ENCODE measurements at regions not wholly inside any gene's neighbourhood (a gene's known extent, or its start where the extent isn't known, plus 50 kb on each side); places are given as distances from the start of the nearest gene placed in this dataset.

DNA sequence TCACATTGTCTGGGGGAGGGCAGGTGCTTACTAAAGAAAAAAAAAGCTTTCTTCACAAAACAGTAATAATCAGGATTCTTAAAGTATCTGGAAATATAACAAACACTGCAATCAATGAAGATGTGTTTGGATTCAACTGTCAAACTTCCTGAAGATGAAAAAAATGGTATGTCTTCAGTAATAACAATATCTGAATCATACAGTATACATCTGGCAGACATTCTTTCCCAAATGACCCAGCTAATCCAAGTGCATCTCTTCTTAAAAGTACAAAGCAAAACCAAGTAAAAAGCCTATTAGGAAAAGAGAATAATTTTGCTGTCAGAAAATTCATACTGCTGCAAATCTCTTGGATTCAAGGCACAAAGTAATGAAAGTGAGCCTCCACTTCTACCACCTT lies 145.0 kb upstream of the MCTP2 start:
- Histone ChIP-seq H3K79me2 (ENCODE audit: insufficient read depth) (no peaks in the 10 kb centered on the region), H3K4me2 (peak overlapping the region; percentile 32; the same call in 1 of the 2 replicates), H3K36me3 (replicated peaks in 1 of 2; ENCODE audit: control insufficient read depth in 1 of 2, insufficient read depth in 2 of 2, low read length in 1 of 2) (no peaks in the 10 kb centered on the region), H4K20me1 (ENCODE audit: insufficient read depth) (no peaks in the 10 kb centered on the region), H3K27ac (ENCODE audit: low read depth in 2 of 2, low read length in 1 of 2) (peak overlapping the region in 1 of 2 experiments; percentile 77; a peak in 2 of 4 replicates), H3F3A (replicated peaks; ENCODE audit: insufficient read depth) (peaks cover 6% of the 10 kb centered on the region), H3K4me3 (ENCODE audit: low read depth in 2 of 2, low read length in 1 of 2) (no peak overlapping the region), H3K9me2 (no peaks in the 10 kb centered on the region), H3K9me3 (no peaks in the 10 kb centered on the region), H3K9ac (no peak overlapping the region), H3K27me3 (ENCODE audit: insufficient read depth) (no peaks in the 10 kb centered on the region), H3K4me1 (ENCODE audit: control insufficient read depth in 1 of 2, insufficient read depth in 2 of 2, low read depth in 1 of 2, low read length in 1 of 2) (peaks cover 0 to 42% of the 10 kb centered on the region in 2 experiments; a peak in 2 of 4 replicates), H2AFZ (ENCODE audit: low read depth) (peak overlapping the region; percentile 64)
- ChIA-PET POLR2A (no interaction called here), CTCF (interaction anchor here (0.6 to 1.3 kb wide), 3 partner anchors 33 to 62 kb away, joined by 3 read pairs; no protein-coding TSS in a partner anchor)
- no peak for DNase-seq
- TF ChIP-seq, protein P1, sequence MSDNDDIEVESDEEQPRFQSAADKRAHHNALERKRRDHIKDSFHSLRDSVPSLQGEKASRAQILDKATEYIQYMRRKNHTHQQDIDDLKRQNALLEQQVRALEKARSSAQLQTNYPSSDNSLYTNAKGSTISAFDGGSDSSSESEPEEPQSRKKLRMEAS (IDR thresholded peaks at IDR 0.05; ENCODE audit: low read depth), result no peak
- no peak for TF ChIP-seq ELF1 (IDR thresholded peaks at IDR 0.05)
- peak; percentile 64 for TF ChIP-seq TCF12 (IDR thresholded peaks at IDR 0.05)
- TF ChIP-seq FOXJ3 (CRISPR knock-in tag; IDR thresholded peaks at IDR 0.05), result no peak
- TF ChIP-seq, protein P2, sequence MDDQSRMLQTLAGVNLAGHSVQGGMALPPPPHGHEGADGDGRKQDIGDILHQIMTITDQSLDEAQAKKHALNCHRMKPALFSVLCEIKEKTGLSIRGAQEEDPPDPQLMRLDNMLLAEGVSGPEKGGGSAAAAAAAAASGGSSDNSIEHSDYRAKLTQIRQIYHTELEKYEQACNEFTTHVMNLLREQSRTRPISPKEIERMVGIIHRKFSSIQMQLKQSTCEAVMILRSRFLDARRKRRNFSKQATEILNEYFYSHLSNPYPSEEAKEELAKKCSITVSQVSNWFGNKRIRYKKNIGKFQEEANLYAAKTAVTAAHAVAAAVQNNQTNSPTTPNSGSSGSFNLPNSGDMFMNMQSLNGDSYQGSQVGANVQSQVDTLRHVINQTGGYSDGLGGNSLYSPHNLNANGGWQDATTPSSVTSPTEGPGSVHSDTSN (IDR thresholded peaks at IDR 0.05), result peak; percentile 30; the same call in 1 of the 2 replicates
- TF ChIP-seq MXI1 (IDR thresholded peaks at IDR 0.05; ENCODE audit: low read depth, low read length), result no peak
- TF ChIP-seq EZH2phosphoT487 (IDR thresholded peaks at IDR 0.05; ENCODE audit: borderline replicate concordance, low read depth), result no peak
- no peak for TF ChIP-seq NFIC (IDR thresholded peaks at IDR 0.05; ENCODE audit: borderline replicate concordance)
- no peak for TF ChIP-seq GATA2 (CRISPR knock-in tag; IDR thresholded peaks at IDR 0.05)

DNA sequence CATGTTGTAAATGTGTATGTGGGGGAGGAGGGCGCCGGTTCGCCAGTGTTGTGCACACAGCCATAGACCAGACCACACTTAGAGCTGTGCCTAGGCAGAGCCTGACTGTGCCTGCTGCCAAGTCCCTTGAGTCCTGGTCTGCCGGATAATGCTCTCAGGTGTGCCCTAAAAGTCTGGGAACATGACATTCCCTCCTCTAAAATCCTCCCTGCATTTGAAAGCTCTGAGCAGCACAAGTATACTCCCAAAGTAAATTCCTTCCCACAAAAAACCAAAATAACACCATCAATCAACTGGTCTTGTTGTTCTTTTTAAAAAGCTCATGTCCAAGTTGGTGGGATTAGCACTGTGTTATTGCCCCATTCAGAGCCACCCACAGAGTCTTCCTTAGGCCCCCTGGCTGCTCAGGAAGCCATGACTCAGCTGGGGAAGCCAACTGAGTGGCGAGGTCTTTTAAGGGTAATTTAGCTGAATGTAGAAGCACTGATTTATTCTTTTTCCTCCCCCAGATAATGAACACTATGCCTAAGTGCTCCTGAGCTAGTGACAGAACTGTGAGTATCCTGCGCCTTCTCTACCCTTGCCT lies 147.8 kb upstream of the MCTP2 start:
- H4K20me1 ChIP-seq (ENCODE audit: insufficient read depth), result no peaks in the 10 kb centered on the region
- CTCF ChIA-PET, result interaction anchor here (0.8 to 1.4 kb wide), 3 partner anchors 36 to 1053 kb away, joined by 4 to 8 read pairs (median 4); no protein-coding TSS in a partner anchor
- no peak for DNase-seq
- no peaks in the 10 kb centered on the region for H3K36me3 ChIP-seq (replicated peaks in 1 of 2; ENCODE audit: control insufficient read depth in 1 of 2, insufficient read depth in 2 of 2, low read length in 1 of 2)
- H3K4me1 ChIP-seq (ENCODE audit: control insufficient read depth in 1 of 2, insufficient read depth in 2 of 2, low read depth in 1 of 2, low read length in 1 of 2), result peaks cover 0 to 56% of the 10 kb centered on the region in 2 experiments; a peak in 2 of 4 replicates
- peaks cover 6% of the 10 kb centered on the region for H3F3A ChIP-seq (replicated peaks; ENCODE audit: insufficient read depth)
- H2AFZ ChIP-seq (ENCODE audit: low read depth), result no peak overlapping the region; the same call in 1 of the 2 replicates
- no peaks in the 10 kb centered on the region for H3K9me2 ChIP-seq
- H3K27ac ChIP-seq (ENCODE audit: low read depth in 2 of 2, low read length in 1 of 2), result peak overlapping the region in 1 of 2 experiments; percentile 87; a peak in 2 of 4 replicates
- no peaks in the 10 kb centered on the region for H3K79me2 ChIP-seq (ENCODE audit: insufficient read depth)
- no peaks in the 10 kb centered on the region for H3K9me3 ChIP-seq
- TF ChIP-seq GATA2 (CRISPR knock-in tag; IDR thresholded peaks at IDR 0.05) (no peak), TCF12 (IDR thresholded peaks at IDR 0.05) (peak; percentile 26; the same call in 1 of the 2 replicates), EP300 (IDR thresholded peaks at IDR 0.05; ENCODE audit: borderline replicate concordance in 1 of 2, low read depth in 1 of 2, low read length in 1 of 2) (peak in 1 of 2 experiments; percentile 47; a peak in 1 of 4 replicates), FOSL2 (IDR thresholded peaks at IDR 0.05; ENCODE audit: borderline replicate concordance, low read depth) (peak; percentile 44; the same call in 1 of the 2 replicates)
- TF ChIP-seq, protein P2 (IDR thresholded peaks at IDR 0.05), result peak; percentile 37; the same call in 1 of the 2 replicates
- peak overlapping the region; percentile 29; the same call in 1 of the 2 replicates for H3K9ac ChIP-seq
- no peaks in the 10 kb centered on the region for H3K27me3 ChIP-seq (ENCODE audit: insufficient read depth)
- no peak overlapping the region for H3K4me3 ChIP-seq (ENCODE audit: low read depth in 2 of 2, low read length in 1 of 2)
- POLR2A ChIA-PET, result no interaction called here
- WGBS (ENCODE audit: low lambda C conversion rate), result 63% methylated on average over 5 of the region's 6 CpGs
- H3K4me2 ChIP-seq, result peak overlapping the region; percentile 53

Data from SK-N-SH (cell line).